IMR-90 (cell line): ENCODE measurements at regions not wholly inside any gene's neighbourhood (a gene's known extent, or its start where the extent isn't known, plus 50 kb on each side); places are given as distances from the start of the nearest gene placed in this dataset.

Experiments
- BHLHE40 ChIP-seq: fragments of 150-350 bp; IDR thresholded peaks from 2 replicates; pipeline ENCODE4 v1.6.1; 2016; ENCODE audit warnings: mild to moderate bottlenecking, low read depth, low read length
- CHD1 ChIP-seq: IDR thresholded peaks from 2 replicates; pipeline ENCODE4 v1.6.1; 2012; ENCODE audit warnings: low read depth, low read length, improper control_type of control experiment
- CTCF ChIP-seq: conservative IDR thresholded peaks from 2 replicates; pipeline ENCODE4 v1.5.1; 2012; ENCODE audit warnings: mild to moderate bottlenecking, low read depth, low read length, improper control_type of control experiment
- FOS ChIP-seq: fragments of 150-350 bp; IDR thresholded peaks from 2 replicates; pipeline ENCODE4 v1.6.1; 2016; ENCODE audit warnings: low read depth, low read length
- MAFK ChIP-seq: IDR thresholded peaks from 2 replicates; pipeline ENCODE4 v1.6.1; 2012; ENCODE audit warnings: low read depth, low read length, improper control_type of control experiment
- POLR2A ChIP-seq: IDR thresholded peaks from 2 replicates; pipeline ENCODE4 v1.6.1; 2012; ENCODE audit warnings: mild to moderate bottlenecking, low read depth, low read length
- RAD21 ChIP-seq: IDR thresholded peaks from 2 replicates; pipeline ENCODE4 v1.6.1; 2012; ENCODE audit warnings: low read length, improper control_type of control experiment
- RCOR1 ChIP-seq: IDR thresholded peaks from 2 replicates; pipeline ENCODE4 v1.6.1; 2012; ENCODE audit warnings: mild to moderate bottlenecking, low read length, improper control_type of control experiment; ENCODE audit not compliant: insufficient replicate concordance
- RFX5 ChIP-seq: IDR thresholded peaks from 2 replicates; pipeline ENCODE4 v1.8.0; 2012; ENCODE audit warnings: low read depth, mild to moderate bottlenecking, low read length, moderate library complexity

GRCh38 chr4:165628572-165628971 is 244.5 kb upstream of the TLL1 start:
- no peak for TF ChIP-seq FOS
- no peak for TF ChIP-seq CTCF
- no peak for TF ChIP-seq CHD1
- no peak for TF ChIP-seq BHLHE40
- TF ChIP-seq MAFK = no peak
- no peak for TF ChIP-seq RFX5
- TF ChIP-seq RCOR1 = no peak
- TF ChIP-seq POLR2A = no peak
- TF ChIP-seq RAD21 = no peak
